Smooth muscle cell (in vitro differentiated cells): ENCODE measurements at regions not wholly inside any gene's neighbourhood (a gene's known extent, or its start where the extent isn't known, plus 50 kb on each side); places are given as distances from the start of the nearest gene placed in this dataset.

ENCODE experiments used
- DNase-seq: peaks from one replicate; lab custom pipeline; 2025; ENCODE audit not compliant: unreplicated experiment; lab: John Stamatoyannopoulos, UW
- H2AFZ ChIP-seq: fragments of 200-600 bp; sonication (generic); 2 replicates; pipeline ENCODE4 v1.6.0; 2016; ENCODE audit warnings: antibody characterized with exemption, low read depth, mild to moderate bottlenecking
- H3F3A ChIP-seq: fragments of 200-600 bp; sonication (generic); 2 replicates; pipeline ENCODE4 v1.6.0; 2017; ENCODE audit warnings: antibody characterized with exemption, low read depth
- H3K27ac ChIP-seq: fragments of 200-600 bp; sonication (generic); 2 replicates; pipeline ENCODE4 v1.5.1; 2016; ENCODE audit warnings: low read depth, mild to moderate bottlenecking
- H3K27me3 ChIP-seq: fragments of 200-600 bp; sonication (generic); 2 replicates; pipeline ENCODE4 v1.6.1; 2016; ENCODE audit warnings: low read depth, mild to moderate bottlenecking
- H3K36me3 ChIP-seq: fragments of 200-600 bp; sonication (generic); 2 replicates; pipeline ENCODE4 v1.5.1; 2016; ENCODE audit warnings: low read depth
- H3K4me1 ChIP-seq: fragments of 200-600 bp; sonication (generic); 2 replicates; pipeline ENCODE4 v1.5.1; 2016; ENCODE audit warnings: low read depth
- H3K4me2 ChIP-seq: fragments of 200-600 bp; sonication (generic); 2 replicates; pipeline ENCODE4 v1.6.0; 2016; ENCODE audit warnings: mild to moderate bottlenecking
- H3K4me3 ChIP-seq: fragments of 200-600 bp; sonication (generic); 2 replicates; pipeline ENCODE4 v1.5.1; 2016; ENCODE audit warnings: mild to moderate bottlenecking
- H3K79me2 ChIP-seq: fragments of 200-600 bp; sonication (generic); 2 replicates; pipeline ENCODE4 v1.6.0; 2016; ENCODE audit warnings: low read depth, mild to moderate bottlenecking
- H3K9ac ChIP-seq: fragments of 200-600 bp; sonication (generic); 2 replicates; pipeline ENCODE4 v1.6.0; 2016; ENCODE audit warnings: low read depth
- H3K9me3 ChIP-seq: fragments of 200-600 bp; sonication (generic); replicated peaks from 2 replicates; pipeline ENCODE4 v1.5.1; 2016; ENCODE audit warnings: low read depth
- H4K20me1 ChIP-seq: fragments of 200-600 bp; sonication (generic); 2 replicates; pipeline ENCODE4 v1.6.0; 2016; ENCODE audit warnings: low read depth
- CTCF ChIP-seq: fragments of 200-600 bp; sonication (generic); IDR thresholded peaks from 2 replicates; pipeline ENCODE4 v1.5.1; 2017; ENCODE audit warnings: borderline replicate concordance, mild to moderate bottlenecking, antibody characterized with exemption; ENCODE audit not compliant: insufficient read depth, poor library complexity, severe bottlenecking
- WGBS: methylation state at CpG from one replicate; pipeline ENCODE4 v1.1.7; 2016; ENCODE audit warnings: low lambda C conversion rate; 5-methylcytosine and 5-hydroxymethylcytosine counted together

GRCh38 chr3:690770-691169, 402.1 kb upstream of the CNTN6 start:
- H3K36me3 ChIP-seq, result no peaks in the 10 kb centered on the region
- H3F3A ChIP-seq, result no peaks in the 10 kb centered on the region
- no peak overlapping the region for H2AFZ ChIP-seq
- no peaks in the 10 kb centered on the region for H3K4me1 ChIP-seq
- no peak overlapping the region for H3K9ac ChIP-seq
- H3K9me3 ChIP-seq, result no peaks in the 10 kb centered on the region
- no peak for TF ChIP-seq CTCF
- no peak for DNase-seq
- no peak overlapping the region for H3K4me2 ChIP-seq
- no peaks in the 10 kb centered on the region for H3K27me3 ChIP-seq
- H3K27ac ChIP-seq, result no peak overlapping the region
- H4K20me1 ChIP-seq, result no peaks in the 10 kb centered on the region
- 70% methylated on average over 4 of the region's 4 CpGs for WGBS
- H3K79me2 ChIP-seq, result no peaks in the 10 kb centered on the region
- no peak overlapping the region for H3K4me3 ChIP-seq

DNA sequence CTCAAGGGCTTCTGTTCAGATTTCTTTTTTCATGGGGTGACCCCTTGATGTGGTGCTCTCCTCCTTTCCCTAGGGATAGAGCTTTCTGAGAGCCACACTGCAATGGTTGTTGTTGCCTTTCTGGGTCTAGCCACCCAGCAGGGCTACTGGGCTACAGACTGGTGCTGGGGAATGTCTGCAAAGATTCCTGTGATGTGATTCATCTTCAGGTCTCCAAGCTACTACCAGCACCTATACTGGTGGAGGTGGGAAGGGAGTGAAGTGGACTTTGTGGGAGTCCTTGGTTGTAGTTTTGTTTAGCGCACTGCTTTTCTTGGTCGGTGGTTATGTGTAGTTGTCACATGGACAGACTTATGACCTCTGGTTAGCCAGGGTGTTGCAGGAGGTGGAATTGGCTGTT, 392.3 kb upstream of the CNTN6 start:
- no peak overlapping the region for H3K4me3 ChIP-seq
- no peak for DNase-seq
- 100% methylated on average over 2 of the region's 2 CpGs for WGBS
- no peak overlapping the region for H3K4me2 ChIP-seq
- no peaks in the 10 kb centered on the region for H3F3A ChIP-seq
- H3K27ac ChIP-seq, result no peak overlapping the region
- H3K4me1 ChIP-seq, result no peaks in the 10 kb centered on the region
- H3K79me2 ChIP-seq, result no peaks in the 10 kb centered on the region
- no peaks in the 10 kb centered on the region for H3K36me3 ChIP-seq
- H2AFZ ChIP-seq, result no peak overlapping the region
- H4K20me1 ChIP-seq, result no peaks in the 10 kb centered on the region
- no peaks in the 10 kb centered on the region for H3K9me3 ChIP-seq
- H3K27me3 ChIP-seq, result no peaks in the 10 kb centered on the region
- no peak overlapping the region for H3K9ac ChIP-seq
- no peak for TF ChIP-seq CTCF

GRCh38 chr3:707041-707440, 385.8 kb upstream of the CNTN6 start:
- Histone ChIP-seq H4K20me1 (no peaks in the 10 kb centered on the region), H3K4me2 (no peak overlapping the region), H3K4me1 (no peaks in the 10 kb centered on the region), H3K9ac (no peak overlapping the region), H3K27ac (no peak overlapping the region), H3K36me3 (no peaks in the 10 kb centered on the region), H2AFZ (no peak overlapping the region), H3K27me3 (no peaks in the 10 kb centered on the region), H3F3A (no peaks in the 10 kb centered on the region), H3K9me3 (no peaks in the 10 kb centered on the region), H3K79me2 (no peaks in the 10 kb centered on the region), H3K4me3 (no peak overlapping the region)
- WGBS, result 43% methylated on average over 2 of the region's 2 CpGs
- DNase-seq, result no peak
- no peak for TF ChIP-seq CTCF

DNA sequence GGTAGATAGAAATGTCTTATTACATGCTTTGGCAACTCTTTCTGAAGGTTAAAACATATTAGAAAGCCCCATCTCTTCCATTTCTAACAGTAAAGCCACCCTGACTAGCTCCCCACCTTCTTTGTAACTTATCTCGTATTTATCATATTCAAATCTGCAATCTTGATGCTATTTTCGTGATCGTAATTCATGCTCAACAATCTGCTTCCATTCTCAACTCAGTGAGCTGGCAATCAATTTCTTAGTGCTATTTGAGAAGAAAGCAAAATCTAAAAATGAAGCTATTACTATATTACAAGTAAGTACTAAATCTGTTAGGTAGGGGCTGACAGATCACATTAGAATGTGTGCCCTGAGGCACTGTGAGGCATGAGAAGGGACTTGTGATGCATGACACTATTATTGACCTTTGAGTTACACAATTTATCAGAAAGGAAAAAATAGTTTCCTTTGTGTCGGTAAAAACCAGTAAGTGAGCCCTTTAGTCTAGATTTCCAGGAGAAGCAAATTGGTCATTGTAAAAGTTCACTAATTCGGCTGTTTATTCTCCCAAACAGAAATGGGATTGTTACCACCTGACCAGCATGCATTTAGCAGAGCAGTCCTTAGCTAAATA, 379.7 kb upstream of the CNTN6 start:
- Histone ChIP-seq H4K20me1 (no peaks in the 10 kb centered on the region), H3K9me3 (no peaks in the 10 kb centered on the region), H3K9ac (no peak overlapping the region), H3K79me2 (no peaks in the 10 kb centered on the region), H3F3A (no peaks in the 10 kb centered on the region), H3K27me3 (no peaks in the 10 kb centered on the region), H3K4me1 (no peaks in the 10 kb centered on the region), H3K4me2 (no peak overlapping the region), H3K27ac (no peak overlapping the region), H3K36me3 (no peaks in the 10 kb centered on the region), H3K4me3 (no peak overlapping the region), H2AFZ (no peak overlapping the region)
- DNase-seq, result no peak
- WGBS, result 67% methylated on average over 5 of the region's 5 CpGs
- no peak for TF ChIP-seq CTCF
